Loucy (cell line): ENCODE measurements at regions not wholly inside any gene's neighbourhood (a gene's known extent, or its start where the extent isn't known, plus 50 kb on each side); places are given as distances from the start of the nearest gene placed in this dataset.

ENCODE experiments used
- H2AFZ ChIP-seq: fragments of 200-600 bp; sonication (generic); 2 replicates; pipeline ENCODE4 v1.6.0; 2016; ENCODE audit warnings: antibody characterized with exemption, mild to moderate bottlenecking, low read length, moderate library complexity
- H3F3A ChIP-seq: fragments of 200-600 bp; 2 replicates; pipeline ENCODE4 v1.6.0; 2016; ENCODE audit warnings: antibody characterized with exemption, low read depth, mild to moderate bottlenecking
- H3K27me3 ChIP-seq: fragments of 200-600 bp; sonication (generic); 2 replicates; pipeline ENCODE4 v1.6.1; 2014; ENCODE audit warnings: low read length, mild to moderate bottlenecking; ENCODE audit not compliant: insufficient read depth, poor library complexity, severe bottlenecking
- H3K36me3 ChIP-seq: fragments of 200-600 bp; sonication (generic); 2 replicates; pipeline ENCODE4 v1.6.1; 2016; ENCODE audit warnings: low read length; ENCODE audit not compliant: insufficient read depth
- H3K4me1 ChIP-seq: fragments of 200-600 bp; sonication (generic); 2 replicates; pipeline ENCODE4 v1.5.1; 2014; ENCODE audit warnings: low read length, mild to moderate bottlenecking; ENCODE audit not compliant: insufficient read depth, poor library complexity, severe bottlenecking
- H3K4me2 ChIP-seq: fragments of 200-600 bp; sonication (generic); 2 replicates; pipeline ENCODE4 v1.6.0; 2014; ENCODE audit warnings: antibody characterized with exemption, low read length, low read depth, mild to moderate bottlenecking; ENCODE audit not compliant: poor library complexity, severe bottlenecking
- H3K4me3 ChIP-seq: fragments of 200-600 bp; sonication (generic); 2 replicates; pipeline ENCODE4 v1.5.1; 2014; ENCODE audit warnings: low read length, mild to moderate bottlenecking, mixed read lengths; ENCODE audit not compliant: poor library complexity, severe bottlenecking
- H3K79me2 ChIP-seq: fragments of 200-600 bp; sonication (generic); 2 replicates; pipeline ENCODE4 v1.6.1; 2014; ENCODE audit warnings: low read length; ENCODE audit not compliant: insufficient read depth
- H3K9ac ChIP-seq: fragments of 200-600 bp; sonication (generic); 2 replicates; pipeline ENCODE4 v1.6.0; 2014; ENCODE audit warnings: mild to moderate bottlenecking, low read depth, low read length, moderate library complexity; ENCODE audit not compliant: poor library complexity, severe bottlenecking
- H3K9me2 ChIP-seq: fragments of 200-600 bp; sonication (generic); replicated peaks from 2 replicates; pipeline ENCODE4 v1.6.1; 2016; ENCODE audit warnings: low read depth, low read length, mixed read lengths
- H3K9me3 ChIP-seq: fragments of 200-600 bp; sonication (generic); 2 replicates; pipeline ENCODE4 v1.6.1; 2014; ENCODE audit warnings: mild to moderate bottlenecking, antibody characterized with exemption, low read length, low read depth; ENCODE audit not compliant: insufficient read depth
- H4K20me1 ChIP-seq: fragments of 200-600 bp; sonication (generic); 2 replicates; pipeline ENCODE4 v1.6.0; 2014; ENCODE audit warnings: antibody characterized with exemption, low read length, mild to moderate bottlenecking; ENCODE audit not compliant: insufficient read depth, poor library complexity, severe bottlenecking
- EZH2phosphoT487 ChIP-seq: fragments of 200-600 bp; IDR thresholded peaks from 2 replicates; pipeline ENCODE4 v1.6.1; 2018; ENCODE audit warnings: antibody characterized with exemption, mild to moderate bottlenecking, moderate library complexity, borderline replicate concordance
- TF ChIP-seq, protein P1 (sequence below): fragments of 200-600 bp; sonication (generic); conservative IDR thresholded peaks from 2 replicates; pipeline ENCODE4 v1.5.1; 2014; ENCODE audit warnings: mild to moderate bottlenecking, antibody characterized with exemption, low read length

DNA sequence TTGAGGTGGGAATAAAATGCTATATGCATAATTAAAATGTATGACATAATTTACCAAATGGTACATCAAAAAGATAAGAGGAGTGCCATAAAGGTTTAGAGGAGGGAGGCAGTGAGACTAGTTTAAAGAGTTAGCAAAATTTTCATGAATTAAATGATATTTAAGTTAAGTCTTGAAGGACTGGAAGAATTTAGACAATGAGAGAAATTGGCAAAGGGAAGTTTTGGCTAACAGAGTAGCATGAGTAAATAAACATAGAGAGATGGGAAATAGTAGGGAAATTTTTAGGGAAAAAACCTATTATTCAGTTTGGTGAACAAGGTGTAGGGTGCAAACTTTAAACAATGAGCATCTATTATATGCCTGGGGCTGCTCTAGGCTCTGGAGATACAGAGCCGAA is 68.8 kb downstream of the CAVIN2 start:
- Histone ChIP-seq H3K27me3 (no peaks in the 10 kb centered on the region), H3K4me3 (no peak overlapping the region), H3K9ac (no peak overlapping the region), H4K20me1 (no peaks in the 10 kb centered on the region), H3K9me2 (no peaks in the 10 kb centered on the region), H3K4me1 (no peaks in the 10 kb centered on the region), H3K4me2 (no peak overlapping the region), H3F3A (no peaks in the 10 kb centered on the region), H2AFZ (no peak overlapping the region), H3K36me3 (no peaks in the 10 kb centered on the region), H3K79me2 (no peaks in the 10 kb centered on the region), H3K9me3 (no peaks in the 10 kb centered on the region)
- TF ChIP-seq, protein P1, sequence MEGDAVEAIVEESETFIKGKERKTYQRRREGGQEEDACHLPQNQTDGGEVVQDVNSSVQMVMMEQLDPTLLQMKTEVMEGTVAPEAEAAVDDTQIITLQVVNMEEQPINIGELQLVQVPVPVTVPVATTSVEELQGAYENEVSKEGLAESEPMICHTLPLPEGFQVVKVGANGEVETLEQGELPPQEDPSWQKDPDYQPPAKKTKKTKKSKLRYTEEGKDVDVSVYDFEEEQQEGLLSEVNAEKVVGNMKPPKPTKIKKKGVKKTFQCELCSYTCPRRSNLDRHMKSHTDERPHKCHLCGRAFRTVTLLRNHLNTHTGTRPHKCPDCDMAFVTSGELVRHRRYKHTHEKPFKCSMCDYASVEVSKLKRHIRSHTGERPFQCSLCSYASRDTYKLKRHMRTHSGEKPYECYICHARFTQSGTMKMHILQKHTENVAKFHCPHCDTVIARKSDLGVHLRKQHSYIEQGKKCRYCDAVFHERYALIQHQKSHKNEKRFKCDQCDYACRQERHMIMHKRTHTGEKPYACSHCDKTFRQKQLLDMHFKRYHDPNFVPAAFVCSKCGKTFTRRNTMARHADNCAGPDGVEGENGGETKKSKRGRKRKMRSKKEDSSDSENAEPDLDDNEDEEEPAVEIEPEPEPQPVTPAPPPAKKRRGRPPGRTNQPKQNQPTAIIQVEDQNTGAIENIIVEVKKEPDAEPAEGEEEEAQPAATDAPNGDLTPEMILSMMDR: no peak
- TF ChIP-seq EZH2phosphoT487: no peak

- H3K4me3 ChIP-seq: no peak overlapping the region
- no peaks in the 10 kb centered on the region for H3K4me1 ChIP-seq
- H3K9me3 ChIP-seq: no peaks in the 10 kb centered on the region
- no peak overlapping the region for H2AFZ ChIP-seq
- no peaks in the 10 kb centered on the region for H3K9me2 ChIP-seq
- H3K79me2 ChIP-seq: no peaks in the 10 kb centered on the region
- no peaks in the 10 kb centered on the region for H3F3A ChIP-seq
- TF ChIP-seq, protein P1: no peak
- no peak for TF ChIP-seq EZH2phosphoT487
- H3K27me3 ChIP-seq: no peaks in the 10 kb centered on the region
- H4K20me1 ChIP-seq: no peaks in the 10 kb centered on the region
- H3K4me2 ChIP-seq: no peak overlapping the region
- no peaks in the 10 kb centered on the region for H3K36me3 ChIP-seq
- H3K9ac ChIP-seq: no peak overlapping the region
Measured at GRCh38 chr2:191782351-191782750, 64.5 kb downstream of the CAVIN2 start.

DNA sequence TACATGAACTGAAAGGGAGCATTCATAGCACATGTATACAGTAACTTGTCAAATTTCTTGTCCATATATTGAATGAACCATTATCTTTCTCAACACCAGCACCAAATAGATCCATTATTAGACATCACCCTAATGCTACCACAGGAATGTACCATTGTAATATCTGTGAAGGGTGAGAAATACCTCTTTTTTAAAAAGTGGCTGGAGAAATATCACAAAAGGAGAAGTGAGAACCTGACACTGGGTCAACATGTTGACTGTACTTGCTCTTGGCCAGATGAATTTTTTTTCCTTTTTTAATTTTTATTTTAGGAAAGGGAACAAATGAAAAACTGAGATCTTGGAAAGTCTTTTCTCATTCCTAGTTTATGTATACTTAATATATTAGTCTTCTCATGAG is 63.5 kb downstream of the CAVIN2 start:
- Histone ChIP-seq H2AFZ (no peak overlapping the region), H3K79me2 (no peaks in the 10 kb centered on the region), H3K27me3 (no peaks in the 10 kb centered on the region), H3K9ac (no peak overlapping the region), H3K9me2 (no peaks in the 10 kb centered on the region), H3K4me2 (no peak overlapping the region), H3K4me3 (no peak overlapping the region), H3F3A (no peaks in the 10 kb centered on the region), H3K36me3 (no peaks in the 10 kb centered on the region), H4K20me1 (no peaks in the 10 kb centered on the region), H3K4me1 (no peaks in the 10 kb centered on the region), H3K9me3 (no peaks in the 10 kb centered on the region)
- TF ChIP-seq EZH2phosphoT487: no peak
- TF ChIP-seq, protein P1: no peak
